Activated effector memory CD4-positive, alpha-beta T cell treated with anti-CD3 and anti-CD28 coated beads, Interleukin-2, amount 50 U/mL, for 16 hours (primary cell): ENCODE measurements at regions not wholly inside any gene's neighbourhood (a gene's known extent, or its start where the extent isn't known, plus 50 kb on each side); places are given as distances from the start of the nearest gene placed in this dataset.
"Not testable (repeated sequence)": the region's sequence is repeated elsewhere in the genome, so short reads cannot be mapped to it uniquely, and the experiment has no call there.

Experiments
- DNase-seq: peaks from one replicate; pipeline ENCODE4 v3.0.0-alpha.2; 2020

- DNase-seq: no peak
Measured at GRCh38 chr2:185526161-185526560, 212.4 kb upstream of the FSIP2 start.

DNA sequence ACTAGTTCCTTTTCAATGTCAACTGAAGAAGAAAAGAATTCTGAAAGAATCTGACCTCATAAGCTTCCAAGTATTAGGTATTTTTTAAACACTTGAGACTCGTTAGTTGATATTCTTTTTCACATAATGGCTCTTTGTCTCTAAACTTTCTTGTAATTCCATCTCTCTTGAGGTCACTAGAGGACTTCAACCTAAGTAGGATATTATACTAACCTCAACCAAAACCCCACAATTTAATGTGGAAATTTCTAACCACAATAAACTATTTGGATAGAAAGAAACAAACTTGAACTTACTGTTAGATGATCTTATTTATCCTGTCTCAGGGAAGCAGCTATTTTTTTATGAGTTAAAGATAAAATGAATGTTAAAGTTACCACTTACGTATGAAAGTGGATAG, 206.9 kb upstream of the FSIP2 start:
- no peak for DNase-seq

GRCh38 chr2:185537689-185538088, 200.9 kb upstream of the FSIP2 start:
- DNase-seq: no peak

GRCh38 chr2:185567196-185567595, 171.4 kb upstream of the FSIP2 start:
- no peak for DNase-seq

DNA sequence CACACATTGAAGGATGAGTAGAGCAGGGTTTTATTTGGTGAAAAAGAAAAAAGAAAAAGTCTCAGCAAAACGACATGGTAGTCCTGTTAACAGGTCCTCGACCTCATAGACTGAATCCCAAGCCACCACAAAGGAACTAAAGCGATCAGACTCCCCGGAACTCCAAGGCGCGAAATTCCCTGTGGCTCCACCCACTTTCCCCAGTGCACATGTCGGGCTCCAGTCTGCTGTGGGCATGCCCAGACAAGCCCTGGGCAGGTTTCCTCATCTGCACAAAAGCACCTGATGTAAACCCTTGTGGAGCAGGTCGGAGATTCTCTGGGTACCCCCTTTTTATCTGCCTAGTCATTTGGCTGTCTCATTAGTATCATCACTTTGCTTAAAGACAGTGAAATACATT, 170.7 kb upstream of the FSIP2 start:
- no peak for DNase-seq

- DNase-seq: no peak
Measured at GRCh38 chr2:185578322-185578721, 160.3 kb upstream of the FSIP2 start.

DNA sequence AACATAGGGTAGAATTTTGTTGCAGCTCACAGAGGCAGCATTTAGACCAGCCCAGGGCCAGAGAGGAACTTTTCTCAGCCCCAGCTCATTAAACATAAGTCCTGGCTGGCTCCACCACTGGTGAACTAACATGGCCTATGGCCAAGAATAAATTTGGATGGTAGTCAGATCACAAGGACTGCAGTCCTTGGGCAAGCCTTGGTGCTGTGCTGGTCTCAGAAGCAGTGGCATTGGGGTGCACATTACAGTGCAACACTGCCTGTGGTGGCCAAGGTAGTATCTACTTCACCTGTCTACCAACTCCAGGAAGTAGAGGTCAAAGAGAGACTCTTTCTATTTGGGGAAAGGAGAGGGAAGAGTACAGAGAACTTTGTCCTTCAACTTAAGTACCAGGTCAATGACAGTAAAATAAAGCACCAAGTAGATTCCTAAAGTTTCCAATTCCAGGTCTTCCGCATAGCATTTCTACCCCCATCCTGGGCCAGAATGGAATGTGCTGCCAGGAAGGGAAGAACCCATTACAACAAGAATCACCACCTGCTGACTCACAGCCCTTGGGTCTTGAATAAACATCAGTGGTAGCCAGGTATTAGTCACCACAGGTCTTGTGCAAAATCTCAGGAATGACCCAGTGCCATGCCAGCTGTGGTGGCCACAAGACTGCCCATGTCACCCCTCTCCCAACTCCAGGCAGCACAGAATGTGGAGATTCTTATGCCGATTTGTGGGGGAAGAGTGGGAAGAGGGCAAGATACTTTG, 155.4 kb upstream of the FSIP2 start:
- no peak for DNase-seq

DNA sequence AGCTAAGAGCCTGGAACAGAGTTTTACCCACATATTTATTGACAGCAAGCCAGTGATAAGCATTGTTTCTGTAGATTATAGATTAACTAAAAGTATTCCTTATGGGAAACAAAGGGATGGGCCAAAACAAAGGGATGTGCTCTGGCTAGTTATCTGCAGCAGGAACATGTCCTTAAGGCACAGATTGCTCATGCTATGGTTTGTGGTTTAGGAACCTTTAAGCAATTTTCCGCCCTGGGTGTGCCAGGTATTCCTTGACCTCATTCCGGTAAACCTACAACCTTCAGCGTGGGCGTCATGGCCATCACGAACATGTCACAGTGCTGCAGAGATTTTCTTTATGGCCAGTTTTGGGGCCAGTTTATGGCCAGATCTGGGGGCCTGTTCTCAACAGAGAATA, 153.4 kb upstream of the FSIP2 start:
- not testable (repeated sequence) for DNase-seq

DNA sequence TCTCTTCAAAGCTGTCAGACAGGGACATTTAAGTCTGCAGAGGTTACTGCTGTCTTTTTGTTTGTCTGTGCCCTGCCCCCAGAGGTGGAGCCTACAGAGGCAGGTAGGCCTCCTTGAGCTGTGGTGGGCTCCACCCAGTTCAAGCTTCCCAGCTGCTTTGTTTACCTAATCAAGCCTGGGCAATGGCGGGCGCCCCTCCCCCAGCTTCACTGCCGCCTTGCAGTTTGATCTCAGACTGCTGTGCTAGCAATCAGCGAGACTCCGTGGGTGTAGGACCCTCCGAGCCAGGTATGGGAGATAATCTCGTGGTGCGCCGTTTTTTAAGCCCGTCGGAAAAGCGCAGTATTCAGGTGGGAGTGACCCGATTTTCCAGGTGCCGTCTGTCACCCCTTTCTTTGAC, 147.3 kb upstream of the FSIP2 start:
- not testable (repeated sequence) for DNase-seq

- DNase-seq: no peak
Measured at GRCh38 chr2:185607945-185608344, 130.7 kb upstream of the FSIP2 start.

GRCh38 chr2:185608799-185609198, 129.8 kb upstream of the FSIP2 start:
- DNase-seq: no peak

DNA sequence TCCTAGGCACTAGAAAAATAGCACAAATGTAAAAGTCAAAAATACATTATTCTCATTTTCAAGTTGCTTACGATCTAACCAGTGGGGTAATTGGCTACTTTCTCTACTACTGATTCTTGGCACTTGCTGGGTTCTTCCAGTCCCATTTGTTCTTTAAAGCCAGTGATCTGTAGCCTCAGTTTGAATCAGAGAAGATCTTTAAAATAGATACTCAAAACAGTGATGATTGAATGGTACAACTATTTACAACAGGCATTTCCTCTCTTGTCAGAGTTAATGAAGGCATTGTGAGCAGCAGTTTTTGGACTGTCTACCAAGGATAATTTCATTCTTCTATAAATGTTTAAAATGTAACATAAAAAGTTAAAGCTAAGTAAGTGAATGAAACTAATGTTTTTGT, 128.3 kb upstream of the FSIP2 start:
- DNase-seq: no peak

GRCh38 chr2:185618625-185619024, 120.0 kb upstream of the FSIP2 start:
- no peak for DNase-seq

- no peak for DNase-seq
Measured at GRCh38 chr2:185625604-185626003, 113.0 kb upstream of the FSIP2 start.

- DNase-seq: no peak
Measured at GRCh38 chr2:185628985-185629384, 109.6 kb upstream of the FSIP2 start.

GRCh38 chr2:185633621-185634020, 105.0 kb upstream of the FSIP2 start:
- no peak for DNase-seq

- DNase-seq: no peak
Measured at GRCh38 chr2:185638771-185639170, 99.8 kb upstream of the FSIP2 start.

DNA sequence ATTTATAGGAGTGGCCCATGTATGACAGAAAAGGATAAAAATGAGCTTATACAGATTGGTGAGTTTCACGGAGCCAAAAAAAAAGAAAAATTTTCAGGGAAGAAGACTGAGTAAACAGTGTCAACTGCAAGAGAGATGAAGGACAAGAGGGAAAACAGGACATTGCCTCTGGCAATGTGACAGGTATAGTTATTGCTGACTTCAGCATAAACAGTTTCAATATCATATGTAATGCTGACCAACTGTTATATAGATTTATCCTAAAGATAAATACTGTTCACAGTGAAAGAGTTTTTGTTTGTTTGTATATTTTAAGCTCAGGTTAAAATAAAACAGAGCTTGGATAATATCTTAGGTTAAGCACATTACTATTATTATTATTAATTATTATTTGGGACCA, 98.0 kb upstream of the FSIP2 start:
- DNase-seq: no peak

GRCh38 chr2:185643434-185643833, 95.2 kb upstream of the FSIP2 start:
- DNase-seq: no peak

DNA sequence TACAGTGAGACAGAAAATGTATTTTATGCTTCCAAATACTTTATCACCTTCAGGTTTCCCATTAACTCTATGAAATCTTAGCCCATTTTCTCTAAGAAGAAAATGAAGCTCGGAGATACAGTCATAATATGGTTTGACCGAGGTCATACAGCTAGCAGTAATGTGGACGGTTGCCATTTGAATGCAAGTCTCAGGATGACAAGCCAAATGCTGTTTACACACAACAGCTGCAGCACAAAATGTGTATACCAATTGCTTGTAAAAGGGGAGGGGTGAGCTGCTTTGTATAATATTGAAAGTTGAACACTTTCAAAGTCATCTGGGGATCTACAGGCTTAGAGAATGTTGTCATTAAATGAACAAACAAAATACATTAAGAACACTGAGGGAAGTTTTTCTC, 93.8 kb upstream of the FSIP2 start:
- no peak for DNase-seq

DNA sequence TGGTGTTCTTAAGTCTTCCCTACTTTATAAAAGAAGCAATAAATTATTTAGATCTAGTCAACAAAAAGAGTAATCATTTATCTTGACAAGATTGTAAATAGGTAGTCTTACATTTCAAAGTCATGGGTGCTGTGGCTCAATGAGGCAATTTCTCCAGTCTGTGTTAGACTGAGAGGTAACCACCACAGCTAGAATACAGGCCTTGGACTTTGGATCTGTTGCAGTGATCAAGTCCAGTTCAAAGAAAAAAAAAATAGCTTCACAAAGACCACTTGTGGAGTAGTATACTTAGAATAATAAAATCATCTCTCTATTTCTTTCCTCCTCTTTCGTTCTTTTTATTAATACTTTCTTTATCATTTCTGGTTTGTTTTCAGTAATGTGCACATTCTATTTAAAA, 93.1 kb upstream of the FSIP2 start:
- DNase-seq: no peak

- DNase-seq: no peak
Measured at GRCh38 chr2:185658750-185659149, 79.9 kb upstream of the FSIP2 start.

DNA sequence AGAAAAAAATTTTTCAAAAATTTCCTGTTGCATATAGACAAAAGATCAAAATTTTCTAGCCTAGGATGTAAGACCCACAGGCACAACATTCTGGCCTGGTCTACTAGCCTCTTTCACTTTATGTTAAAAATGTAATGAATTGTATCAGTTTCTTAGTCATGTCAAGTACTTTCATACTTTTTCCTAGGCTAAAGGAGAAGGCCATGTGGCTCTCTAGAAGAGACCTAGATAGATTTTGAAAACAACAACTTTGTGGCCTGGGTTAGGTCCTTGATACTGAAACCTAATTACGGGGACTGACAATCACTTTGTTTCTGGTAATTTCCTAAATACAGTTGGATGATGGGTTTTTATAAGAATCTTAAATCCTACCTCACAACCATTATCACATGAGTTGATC, 74.8 kb upstream of the FSIP2 start:
- DNase-seq: no peak

- no peak for DNase-seq
Measured at GRCh38 chr2:185664384-185664783, 74.2 kb upstream of the FSIP2 start.

GRCh38 chr2:185665251-185665814, 73.3 kb upstream of the FSIP2 start:
- DNase-seq: no peak
